SKM-1 treated with dmso at 0.1 percent for 144 hours (cell line): ENCODE measurements at regions not wholly inside any gene's neighbourhood (a gene's known extent, or its start where the extent isn't known, plus 50 kb on each side); places are given as distances from the start of the nearest gene placed in this dataset.
"Not testable (repeated sequence)": the region's sequence is repeated elsewhere in the genome, so short reads cannot be mapped to it uniquely, and the experiment has no call there.

Experiments used
- DNase-seq: peaks from one replicate; lab custom pipeline; 2025; ENCODE audit not compliant: unreplicated experiment; lab: John Stamatoyannopoulos, UW

DNA sequence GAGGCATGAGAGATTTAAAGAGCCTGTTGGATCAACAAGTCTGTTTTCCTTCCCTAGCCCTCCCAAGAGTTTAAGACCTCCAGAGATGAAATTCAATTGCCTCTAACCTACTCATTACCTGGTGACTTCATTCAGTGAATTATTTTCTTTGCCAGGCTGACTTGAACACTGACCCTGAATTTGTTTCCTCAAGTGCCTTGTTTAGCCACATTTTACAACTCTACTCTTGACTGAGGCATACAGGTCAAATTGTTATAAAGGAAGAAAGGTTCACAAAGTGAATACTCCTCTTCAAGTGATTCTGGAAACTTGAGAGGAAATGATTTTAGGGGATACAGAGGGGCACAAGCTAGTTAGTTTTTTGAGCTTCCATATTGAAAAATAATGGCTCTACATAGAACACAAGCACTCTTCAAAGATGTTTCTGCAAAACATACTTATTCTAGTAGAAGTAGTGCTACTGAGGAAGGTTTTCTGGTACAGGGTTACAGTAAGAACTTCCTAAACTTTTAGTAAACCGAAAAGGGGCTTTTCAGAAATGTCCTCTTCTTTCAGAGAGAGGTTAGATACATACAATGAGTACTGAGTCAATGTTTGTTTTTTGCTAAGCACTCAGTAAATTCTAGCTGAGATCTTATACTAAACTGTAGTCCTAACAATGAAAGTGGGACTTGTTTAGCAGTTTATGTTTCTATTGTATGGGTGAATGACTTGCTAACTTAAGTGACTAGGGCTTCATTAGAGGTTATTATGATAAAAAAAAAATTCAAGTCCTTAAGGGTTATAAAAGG is 137.4 kb upstream of the SATB1 start:
- no peak for DNase-seq

DNA sequence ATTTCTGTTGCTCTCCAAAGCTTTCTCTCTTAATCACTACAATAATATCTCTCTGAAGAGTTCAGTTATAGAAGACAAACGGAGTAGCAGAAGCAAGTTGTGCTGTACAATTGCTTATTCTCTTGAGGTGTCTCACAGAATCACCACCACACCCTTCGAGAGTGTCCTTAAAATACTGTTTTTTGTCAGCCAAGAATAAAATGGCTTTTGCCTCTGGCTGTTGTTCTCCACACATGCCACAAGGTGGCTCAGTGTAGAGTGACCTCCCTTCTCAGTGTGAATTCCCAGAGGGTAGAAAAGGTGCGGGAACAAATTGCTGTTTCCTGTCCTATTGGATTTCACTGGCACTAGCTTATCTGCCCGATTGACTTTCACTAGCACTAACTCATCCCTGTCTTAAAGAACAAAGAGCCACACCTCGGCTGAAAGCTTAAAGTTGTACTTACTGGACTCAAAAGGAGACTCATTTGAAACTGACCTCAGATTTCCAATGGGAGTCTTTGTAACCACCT is 134.2 kb upstream of the SATB1 start:
- peak; percentile 34 for DNase-seq

DNA sequence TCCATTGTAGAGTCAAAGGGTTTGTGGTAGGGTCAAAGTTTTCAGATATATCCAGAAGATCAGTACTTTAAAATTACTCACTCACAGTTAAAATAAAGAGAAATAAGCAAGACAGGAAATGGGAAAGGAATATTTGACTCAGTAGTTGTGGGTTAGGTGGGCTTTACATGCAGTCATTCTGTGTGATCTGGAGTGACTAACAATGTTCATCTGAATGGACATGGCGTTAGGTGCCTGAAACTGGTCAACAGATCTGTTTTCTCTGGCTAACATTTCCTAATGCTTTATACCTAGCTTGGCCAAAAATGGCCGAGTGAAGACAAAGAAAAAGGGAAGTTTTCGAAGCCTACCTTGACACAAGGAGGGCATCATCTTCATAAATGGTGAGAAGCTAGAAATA is 133.4 kb upstream of the SATB1 start:
- DNase-seq, result no peak

DNA sequence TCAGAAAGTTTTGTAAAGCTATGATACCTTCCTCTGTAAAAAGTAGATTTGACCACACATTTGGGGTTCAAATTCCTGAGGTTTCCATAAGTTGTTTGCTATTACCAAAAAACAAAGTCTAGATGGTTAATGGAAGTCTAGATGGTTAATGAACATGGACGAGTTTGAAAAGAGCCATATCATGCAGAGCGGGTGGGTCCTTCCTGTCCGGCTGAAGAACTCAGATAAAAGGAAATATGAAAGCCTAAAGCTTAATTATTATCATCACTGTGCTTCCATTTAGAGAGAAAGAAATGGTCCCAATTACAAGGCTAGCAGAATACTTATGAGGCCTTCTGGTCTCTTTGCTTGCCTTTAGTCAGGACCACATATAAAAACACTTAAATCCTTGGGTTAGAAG is 132.1 kb upstream of the SATB1 start:
- DNase-seq, result no peak

DNA sequence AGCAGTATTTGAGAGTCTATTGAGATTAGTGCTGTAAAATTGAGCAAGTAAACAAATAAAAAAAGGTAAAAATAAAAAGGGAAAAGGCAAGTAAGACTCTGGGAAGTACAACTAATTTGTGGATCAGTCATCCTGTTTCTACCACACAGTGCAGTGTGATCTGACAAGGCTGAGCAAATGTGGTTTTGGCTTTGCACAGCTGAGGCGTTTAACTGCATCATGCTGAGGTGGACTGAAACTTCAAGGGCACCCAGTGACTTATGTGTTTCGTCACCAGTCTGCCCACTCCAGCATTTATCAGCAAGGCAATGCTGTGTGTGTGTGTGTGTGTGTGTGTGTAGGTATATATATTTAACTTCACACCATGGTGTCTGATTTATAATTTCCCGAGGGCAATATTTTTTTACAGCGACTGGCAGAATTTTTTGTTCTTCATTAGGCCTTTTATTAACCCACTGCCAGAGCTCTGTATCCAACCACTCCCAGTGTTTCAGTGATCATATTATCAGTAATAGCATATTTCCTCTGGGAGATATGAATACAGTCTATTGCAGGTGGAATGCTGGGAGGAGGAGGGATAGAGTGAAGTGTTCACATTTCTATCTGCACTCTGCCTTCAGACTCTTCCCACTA is 131.5 kb upstream of the SATB1 start:
- DNase-seq, result no peak

DNA sequence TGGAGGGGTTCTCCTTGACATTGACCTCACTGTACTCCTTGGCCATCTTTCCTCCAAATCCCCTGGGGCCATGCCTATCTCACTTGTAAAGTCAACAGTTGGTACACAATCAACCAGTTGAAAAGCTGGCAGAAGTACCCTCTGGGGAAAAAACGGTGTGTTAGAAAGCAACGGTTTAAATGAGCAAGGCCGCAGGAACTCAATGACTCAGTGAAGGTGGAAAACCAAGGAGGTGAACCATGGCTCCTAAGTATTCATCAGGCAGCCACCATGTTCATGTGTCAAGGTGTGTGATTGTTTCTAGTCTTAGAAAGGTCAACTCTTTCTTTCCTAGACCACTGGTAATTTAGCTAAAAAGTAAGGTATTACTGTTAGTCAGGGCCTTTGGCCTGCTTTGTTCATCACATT is 130.9 kb upstream of the SATB1 start:
- no peak for DNase-seq

DNA sequence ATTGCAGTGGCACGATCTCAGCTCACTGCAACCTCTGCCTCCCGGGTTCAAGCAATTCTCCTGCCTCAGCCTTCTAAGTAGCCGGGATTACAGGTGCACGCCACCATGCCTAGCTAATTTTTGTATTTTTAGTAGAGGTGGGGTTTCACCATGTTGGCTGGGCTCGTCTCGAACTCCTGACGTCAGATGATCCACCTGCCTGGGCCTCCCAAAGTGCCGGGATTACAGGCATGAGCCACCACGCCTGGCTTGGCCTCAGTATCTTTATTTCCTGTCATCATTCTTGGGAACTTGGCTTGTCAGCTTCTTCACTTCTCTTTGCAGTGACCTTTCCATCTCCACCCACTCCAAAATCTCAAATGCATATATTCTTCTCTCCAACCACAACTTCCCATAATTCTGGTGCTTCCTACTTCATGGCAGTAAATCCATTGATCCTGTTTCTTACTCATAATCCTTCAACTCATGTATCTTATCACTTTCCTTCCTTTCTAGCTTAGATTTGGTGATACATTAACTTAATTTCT is 127.5 kb upstream of the SATB1 start:
- not testable (repeated sequence) for DNase-seq

DNA sequence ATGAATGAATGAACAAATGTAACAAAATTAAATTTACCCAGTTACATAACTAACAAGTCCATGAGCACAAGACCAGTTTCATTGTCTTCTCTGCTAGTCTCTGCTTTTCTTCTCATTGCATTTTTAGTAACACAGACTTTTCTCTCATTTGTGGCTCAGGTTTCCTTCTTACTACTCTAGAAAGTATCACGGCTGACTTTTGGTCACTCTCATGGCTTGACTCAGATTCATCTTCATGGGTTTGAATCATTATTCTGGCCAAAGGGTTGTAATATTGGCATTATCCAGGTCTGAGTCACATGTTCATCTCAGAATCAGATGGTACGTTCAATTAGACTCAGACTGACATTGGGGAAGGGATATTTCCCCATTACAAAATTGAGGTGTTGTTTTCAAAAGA is 121.5 kb upstream of the SATB1 start:
- no peak for DNase-seq

DNA sequence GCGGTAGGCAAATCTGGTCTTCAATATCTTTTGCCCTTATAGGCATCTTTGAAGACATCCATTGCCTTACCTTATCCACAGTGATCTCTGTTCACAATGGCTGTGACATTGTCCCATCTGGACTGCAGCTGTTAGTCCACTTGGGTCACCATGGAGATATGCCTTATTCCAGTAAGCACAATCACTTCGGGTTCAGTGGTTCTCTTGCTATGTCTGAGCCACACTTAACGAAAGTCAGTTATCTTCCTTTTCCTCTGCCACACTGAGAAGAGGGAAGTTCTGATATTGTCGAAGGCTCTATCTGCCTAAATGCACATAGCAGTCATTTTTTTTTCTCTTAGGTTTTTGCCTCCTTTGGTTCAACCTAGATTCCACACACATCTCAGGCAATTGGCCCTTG is 119.0 kb upstream of the SATB1 start:
- DNase-seq, result no peak

DNA sequence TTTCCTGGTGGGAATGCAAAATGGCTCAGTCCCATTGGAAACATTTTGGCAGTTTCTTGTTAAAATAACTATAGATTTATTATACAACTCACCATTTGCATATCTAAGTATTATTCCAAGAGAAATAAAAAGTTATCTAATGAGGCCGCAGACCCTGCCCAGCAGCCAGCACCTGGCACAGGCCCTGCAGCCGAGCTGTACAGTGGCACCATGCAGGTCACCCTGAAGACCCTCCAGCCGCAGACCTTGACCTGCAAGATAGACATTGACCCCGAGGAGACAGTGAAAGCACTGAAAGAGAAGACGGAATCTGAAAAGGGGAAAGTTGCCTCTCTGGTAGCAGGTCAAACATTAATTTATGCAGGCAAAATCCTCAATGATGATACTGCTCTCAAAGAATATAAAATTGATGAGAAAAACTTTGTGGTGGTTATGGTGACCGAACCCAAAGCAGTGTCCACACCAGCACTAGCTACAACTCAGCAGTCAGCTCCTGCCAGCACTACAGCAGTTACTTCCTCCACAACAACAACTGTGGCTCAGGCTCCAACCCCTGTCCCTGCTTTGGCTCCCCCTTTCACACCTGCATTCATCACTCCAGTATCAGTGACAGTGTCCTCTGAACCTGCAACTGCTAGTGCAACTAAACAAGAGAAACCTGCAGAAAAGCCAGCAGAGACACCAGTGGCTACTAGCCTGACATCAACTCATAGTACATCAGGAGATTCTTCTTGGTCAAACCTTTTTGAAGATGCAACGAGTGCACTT is 113.5 kb upstream of the SATB1 start:
- no peak for DNase-seq

DNA sequence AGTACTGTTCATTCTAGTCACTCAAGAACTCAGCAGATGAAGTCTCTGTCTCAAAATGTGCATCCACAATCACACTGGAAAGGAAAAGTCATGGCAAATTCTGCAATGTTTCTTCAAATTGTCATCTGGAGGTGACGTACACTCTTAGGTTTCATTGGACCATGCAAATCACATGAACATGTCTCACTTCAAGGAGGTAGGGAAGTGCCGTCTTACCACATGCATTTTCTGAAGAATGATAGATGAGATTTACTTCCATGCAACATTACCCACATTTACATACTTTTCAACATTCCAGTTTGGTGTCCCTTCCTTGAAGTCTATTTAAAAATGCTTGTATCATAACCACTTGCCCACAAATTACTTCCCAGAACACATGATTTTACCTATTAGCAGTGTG is 107.9 kb upstream of the SATB1 start:
- DNase-seq, result no peak

DNA sequence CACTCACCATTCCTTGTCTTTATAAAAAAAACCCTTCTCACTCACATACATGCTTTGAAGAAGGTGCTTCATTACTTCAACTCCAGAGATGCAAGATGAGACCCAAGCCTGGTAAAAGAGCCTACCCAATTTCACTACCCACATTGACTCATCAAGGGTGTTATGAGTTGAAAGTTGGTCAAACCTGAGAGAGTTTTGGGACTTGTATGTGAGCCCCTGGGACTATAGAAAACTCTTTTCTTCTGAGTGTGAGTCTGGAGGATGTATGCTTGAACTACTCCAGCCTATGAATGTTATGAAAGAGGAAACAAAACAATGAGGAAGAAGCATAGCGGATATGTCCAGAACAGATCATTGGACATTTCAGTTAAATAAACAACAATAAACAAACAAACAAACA is 106.5 kb upstream of the SATB1 start:
- DNase-seq, result no peak

DNA sequence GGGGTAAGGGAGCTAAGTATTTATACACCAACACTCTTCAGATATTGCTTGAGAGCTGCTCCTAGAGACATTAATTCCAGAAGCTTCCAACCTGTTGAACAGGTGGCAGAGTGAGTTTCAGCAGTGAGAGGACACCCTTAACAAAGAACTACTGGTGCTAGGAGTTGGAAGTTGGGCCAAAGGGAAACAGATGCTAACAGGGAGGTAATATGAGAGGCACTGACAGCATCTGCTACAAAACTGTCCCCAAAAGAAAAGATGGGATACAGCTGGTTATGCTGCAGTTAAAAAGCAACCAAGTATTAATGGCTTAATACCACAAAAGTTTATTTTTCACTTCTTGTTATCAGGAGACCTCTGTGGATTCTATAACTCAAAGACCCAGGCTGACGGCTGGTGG is 104.5 kb upstream of the SATB1 start:
- DNase-seq, result no peak

DNA sequence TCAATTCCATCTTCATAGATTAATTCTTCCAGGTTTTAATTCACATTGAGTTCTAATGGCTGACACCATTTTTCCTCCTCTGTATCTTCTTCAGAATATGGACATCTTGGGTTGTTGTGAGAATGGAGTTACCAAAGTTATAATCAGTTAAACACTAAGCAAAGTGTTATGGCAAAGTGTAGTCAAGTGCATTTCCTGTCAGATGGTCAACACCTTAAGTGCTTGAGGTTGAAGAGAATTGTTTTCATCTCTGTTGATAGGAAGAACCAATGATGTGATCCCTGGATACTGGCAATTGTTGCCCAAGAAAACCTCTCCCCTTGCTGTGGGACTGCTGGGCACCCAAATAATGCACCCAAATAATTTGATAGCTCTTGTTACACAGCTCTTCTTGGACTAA is 102.6 kb upstream of the SATB1 start:
- no peak for DNase-seq

DNA sequence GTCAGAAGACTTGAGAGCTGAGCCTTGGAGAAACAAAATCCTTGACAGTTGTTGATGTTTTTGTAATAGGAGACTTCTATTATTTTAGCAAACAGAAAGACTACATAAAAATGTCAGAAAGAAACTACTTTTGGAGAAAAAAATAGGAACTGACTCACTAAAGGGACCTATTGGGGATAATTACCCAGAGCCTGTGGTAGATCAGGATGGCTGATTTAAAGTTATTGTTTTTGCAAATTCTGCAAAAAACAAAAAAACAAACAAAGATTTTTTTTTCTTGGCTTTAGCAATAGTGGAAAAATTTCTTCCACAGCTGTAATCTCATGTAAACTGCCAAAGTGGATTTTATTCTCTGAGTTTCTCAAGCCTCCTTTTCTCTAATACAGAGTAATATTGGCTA is 101.5 kb upstream of the SATB1 start:
- no peak for DNase-seq

DNA sequence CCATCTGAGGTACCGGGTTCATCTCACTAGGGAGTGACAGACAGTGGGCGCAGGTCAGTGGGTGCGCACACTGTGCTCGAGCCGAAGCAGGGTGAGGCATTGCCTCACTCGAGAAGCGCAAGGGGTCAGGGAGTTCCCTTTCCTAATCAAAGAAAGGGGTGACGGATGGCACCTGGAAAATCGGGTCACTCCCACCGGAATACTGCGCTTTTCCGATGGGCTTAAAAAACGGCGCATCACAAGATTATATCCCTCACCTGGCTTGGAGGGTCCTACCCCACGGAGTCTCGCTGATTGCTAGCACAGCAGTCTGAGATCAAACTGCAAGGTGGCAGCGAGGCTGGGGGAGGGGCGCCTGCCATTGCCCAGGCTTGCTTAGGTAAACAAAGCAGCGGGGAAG is 91.0 kb upstream of the SATB1 start:
- not testable (repeated sequence) for DNase-seq

DNA sequence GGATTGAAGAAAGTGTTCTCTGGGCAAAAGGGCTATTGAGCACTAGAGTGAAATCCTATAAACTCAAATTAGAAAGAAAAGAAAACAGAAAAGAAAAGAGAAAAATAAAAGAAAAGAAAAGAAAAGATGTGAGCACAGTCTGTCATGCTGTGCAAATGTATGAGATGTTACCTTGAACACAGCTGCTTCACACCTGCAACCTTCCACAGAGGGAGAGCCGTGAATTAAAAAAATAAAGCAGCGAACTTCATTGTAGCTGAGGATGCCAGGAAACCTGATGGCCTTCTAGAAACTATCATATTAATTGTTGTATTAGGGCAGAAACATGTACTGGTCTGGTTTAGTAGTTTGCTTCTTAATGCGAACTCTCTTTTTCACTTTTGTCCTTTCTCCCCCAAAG is 88.0 kb upstream of the SATB1 start:
- DNase-seq, result no peak

DNA sequence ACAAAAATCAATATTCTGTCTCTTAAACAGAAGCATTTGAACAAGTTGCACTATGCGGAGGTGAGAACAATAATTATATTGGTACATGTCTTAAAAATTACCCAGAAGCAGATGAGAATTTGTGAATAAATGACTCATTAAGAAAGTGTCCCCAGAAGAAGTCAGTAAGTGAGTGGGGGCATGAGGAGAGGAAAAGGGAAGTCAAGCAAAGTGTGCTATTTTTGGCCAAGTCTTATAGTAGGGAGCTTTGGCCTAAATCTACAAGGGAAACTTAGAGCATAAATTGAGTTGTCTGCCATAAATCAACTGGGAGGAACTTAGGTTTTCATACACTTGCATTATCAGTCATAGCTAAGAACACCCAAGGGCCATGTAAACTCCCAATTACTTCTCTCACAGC is 86.9 kb upstream of the SATB1 start:
- peak; percentile 79 for DNase-seq

DNA sequence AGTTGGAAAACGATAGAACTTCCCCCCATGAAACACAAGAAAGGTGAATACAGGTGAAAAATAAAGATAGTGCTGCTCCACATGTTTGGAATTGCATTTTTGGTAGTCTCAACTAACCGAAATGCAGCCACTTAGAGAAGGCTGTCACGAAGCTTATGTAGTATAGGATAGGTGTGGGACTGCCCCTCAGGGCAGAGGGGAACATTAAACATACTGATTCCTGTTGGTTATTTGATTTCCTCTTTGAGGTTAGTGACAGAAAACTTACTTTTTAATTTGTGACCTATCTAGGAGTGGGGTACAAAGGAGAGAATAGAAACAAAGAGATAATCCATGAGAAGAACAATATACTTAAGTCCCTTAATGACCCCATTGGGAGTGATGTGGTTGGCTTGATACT is 85.8 kb upstream of the SATB1 start:
- DNase-seq, result no peak

DNA sequence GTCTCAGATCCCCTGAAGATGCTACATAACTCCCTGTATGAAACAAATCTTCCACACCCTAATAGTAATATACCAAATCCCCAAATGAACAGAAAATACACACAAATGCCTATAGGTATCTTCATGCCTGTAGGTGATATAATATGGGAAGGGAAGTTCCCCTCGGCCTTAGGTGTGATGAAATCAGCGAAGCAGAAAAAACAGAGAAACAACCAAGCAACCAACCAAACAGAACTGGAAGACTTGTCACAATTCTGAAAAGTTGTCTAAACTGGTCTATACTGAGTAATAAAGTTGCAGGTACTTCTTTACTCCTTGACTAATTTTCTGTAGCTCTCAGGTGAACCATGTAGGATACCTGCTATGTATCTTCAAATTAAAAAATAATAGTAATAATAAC is 82.2 kb upstream of the SATB1 start:
- DNase-seq, result no peak

DNA sequence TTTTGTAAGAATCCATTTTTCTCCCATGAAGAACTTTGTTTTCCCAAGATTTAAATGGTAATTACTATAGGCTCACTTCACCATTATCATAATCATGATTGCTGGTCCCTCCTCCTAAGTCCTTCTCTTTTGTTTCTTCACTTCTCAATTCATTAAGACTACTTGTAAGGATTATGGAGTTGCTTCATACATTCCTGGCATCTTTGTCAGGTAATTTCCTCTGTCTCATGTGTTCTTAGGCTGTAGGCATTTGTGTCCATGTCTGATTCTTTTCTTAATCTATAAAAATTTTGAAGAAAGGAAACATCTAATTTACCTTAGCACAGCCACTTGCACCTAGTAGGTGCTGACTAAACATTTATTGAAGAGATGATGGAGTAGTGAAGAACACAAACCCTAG is 79.9 kb upstream of the SATB1 start:
- DNase-seq, result no peak
